NOMO-1 (cell line): ENCODE measurements at regions not wholly inside any gene's neighbourhood (a gene's known extent, or its start where the extent isn't known, plus 50 kb on each side); places are given as distances from the start of the nearest gene placed in this dataset.

ENCODE experiments used
- DNase-seq, 2 experiments: peaks; one replicate each; lab custom pipeline; 2025; ENCODE audit not compliant: unreplicated experiment in 2 of 2; lab: John Stamatoyannopoulos, UW

DNA sequence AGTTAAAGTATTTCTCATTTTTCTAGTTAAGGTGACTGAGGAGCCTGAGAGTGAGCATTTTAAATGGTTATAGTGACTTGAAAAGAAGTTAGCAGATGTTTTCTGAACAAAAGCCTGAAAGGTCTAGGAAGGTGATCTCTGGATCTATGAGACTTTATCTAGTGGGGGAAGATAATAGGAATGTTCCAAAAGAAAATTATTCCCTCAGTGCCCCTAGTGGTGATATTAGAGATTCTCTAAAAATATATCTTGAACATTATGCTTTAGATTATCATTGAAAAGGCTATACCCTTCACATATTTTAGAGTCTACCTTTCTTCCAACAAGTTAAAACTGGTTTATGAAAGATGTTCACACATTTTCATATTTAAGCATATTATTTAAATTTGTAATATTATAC is 69.0 kb upstream of the SPANXN1 start:
- DNase-seq, result no peak

DNA sequence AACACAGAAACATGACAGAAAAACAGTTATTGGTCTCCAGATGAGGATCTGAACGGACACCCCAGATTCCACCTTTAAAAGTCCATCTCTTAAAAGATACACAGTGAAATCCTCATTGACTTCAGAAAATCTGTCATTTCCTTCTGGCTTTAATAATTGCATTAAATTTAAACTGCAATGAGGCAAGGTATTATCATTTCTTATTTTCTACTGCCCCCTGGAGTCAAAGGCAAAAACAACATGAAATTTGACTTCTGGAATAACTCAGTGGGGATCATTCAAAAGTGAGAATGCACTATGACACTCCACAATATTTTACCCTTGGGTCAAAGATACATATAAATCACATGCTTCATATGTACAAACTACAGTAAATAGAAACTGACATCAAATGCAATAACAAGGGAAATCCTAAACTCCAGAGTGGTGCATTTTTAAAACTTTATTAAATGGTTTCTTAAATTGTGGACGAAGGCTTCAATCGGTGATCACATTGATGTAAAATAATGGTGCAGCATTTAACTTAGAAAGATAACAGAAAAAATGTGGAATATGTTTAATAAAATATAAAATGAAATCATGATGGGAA is 56.4 kb upstream of the SPANXN1 start:
- peak in 1 of 2 experiments; percentile 21 for DNase-seq
